ENCODE measurements at regions not wholly inside any gene's neighbourhood (a gene's known extent, or its start where the extent isn't known, plus 50 kb on each side); places are given as distances from the start of the nearest gene placed in this dataset.

DNA sequence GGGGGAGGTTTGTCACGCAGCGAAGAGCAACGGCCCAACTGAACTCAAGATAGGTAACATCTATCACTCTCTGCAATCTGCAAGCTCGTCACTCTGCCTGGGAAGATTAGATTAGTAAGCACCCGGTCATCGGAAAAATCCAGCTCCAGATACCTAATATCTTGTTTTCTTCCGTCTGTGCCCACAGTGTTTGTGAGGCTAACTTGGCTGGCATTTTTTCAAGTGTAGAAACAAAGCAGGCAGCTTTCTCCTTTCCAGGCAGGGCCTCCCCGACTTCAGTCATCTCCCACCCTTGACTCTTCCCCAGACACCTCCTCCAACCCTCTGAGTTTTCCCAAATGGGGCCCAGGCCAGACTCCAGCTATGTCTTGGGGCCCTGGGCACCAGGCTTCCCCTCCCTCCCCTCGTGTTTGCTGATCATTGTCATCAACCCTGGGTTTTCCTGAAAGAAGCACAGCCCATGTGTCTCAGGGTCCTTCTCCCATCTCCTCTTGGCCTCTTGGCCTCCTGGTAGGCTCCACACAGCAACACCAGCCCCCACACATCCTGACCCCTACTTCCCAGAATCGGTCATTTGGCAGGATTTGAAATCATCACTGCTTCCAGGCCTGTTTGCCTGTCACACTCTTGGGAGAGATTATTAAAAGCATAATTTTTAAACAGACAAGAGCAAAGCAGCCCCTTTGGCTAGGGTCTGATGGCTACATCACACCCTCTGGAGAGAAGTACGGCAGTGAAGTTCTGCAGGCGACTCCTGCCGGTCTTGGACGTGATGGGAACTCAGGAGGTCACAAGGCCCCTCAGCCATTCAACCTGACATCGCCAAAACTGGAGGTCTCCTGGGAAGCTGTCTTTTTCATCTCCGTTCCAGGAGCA is 144.9 kb upstream of the ID2 start (continued):
- TF ChIP-seq ATF1 (CRISPR knock-in tag; IDR thresholded peaks at IDR 0.05): no peak
- TF ChIP-seq ATF1 (tag; IDR thresholded peaks at IDR 0.05): peak; percentile 51; the same call in 1 of the 2 replicates
- TF ChIP-seq KLF16 (IDR thresholded peaks at IDR 0.05): peak; percentile 79
- 0 out of 2 replicates have a peak, but pooled peaks have one; percentile 29 for TF ChIP-seq FOXM1 (IDR thresholded peaks at IDR 0.05; ENCODE audit: low read depth)
- no peak for TF ChIP-seq FOXM1 (CRISPR knock-in tag; IDR thresholded peaks at IDR 0.05; ENCODE audit: low read depth)
- peak; percentile 86 for TF ChIP-seq ARID1B (IDR thresholded peaks at IDR 0.05)
- peak; percentile 68 for TF ChIP-seq DPF2 (IDR thresholded peaks at IDR 0.05)

DNA sequence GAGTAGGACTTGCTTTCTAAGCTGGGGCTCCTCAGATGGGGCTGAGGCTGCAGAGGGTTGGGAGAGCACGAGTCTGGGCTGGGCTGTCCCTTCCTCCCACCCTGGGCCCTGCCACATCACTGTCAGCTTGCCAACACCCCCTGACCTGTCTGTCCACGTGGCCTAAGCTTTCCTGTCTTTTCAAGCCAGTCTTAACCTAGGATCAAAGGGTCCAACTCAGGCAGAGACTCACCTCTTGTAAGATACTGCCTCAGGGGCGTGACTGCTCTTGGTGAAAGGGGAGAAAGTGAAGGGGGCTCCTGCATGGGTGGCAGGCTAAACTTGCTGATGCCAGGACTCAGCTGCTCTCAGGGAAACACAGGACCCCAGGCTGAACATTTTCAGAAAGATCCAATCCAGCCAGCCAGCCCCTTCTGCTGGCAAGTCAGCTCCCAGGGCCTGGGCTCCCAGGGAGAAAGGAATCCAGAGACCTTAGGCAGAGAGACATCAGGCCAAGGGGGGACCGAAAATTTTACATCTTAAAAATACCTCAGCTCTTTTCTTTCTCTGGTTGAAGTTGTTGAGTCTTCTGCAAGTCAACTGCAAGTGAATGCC is 144.2 kb upstream of the ID2 start:
- DNase-seq (ENCODE audit: extremely low read depth in 1 of 4, low spot score in 3 of 4): no peak
- peak; percentile 6; the same call in 2 of the 3 replicates for ATAC-seq
- no peaks in the 10 kb centered on the region for H3K9me1 ChIP-seq (ENCODE audit: control insufficient read depth, insufficient read depth, low read length)
- no peak overlapping the region for H3K4me3 ChIP-seq
- no peak overlapping the region for H3K27ac ChIP-seq (ENCODE audit: extremely low read depth, low read depth, low read length)
- ChIA-PET POLR2A (interaction anchor here (0.8 to 2.2 kb wide), 5 partner anchors 9 to 144 kb away, joined by 3 to 10 read pairs (median 3); partner anchors contain the start of gene ID2), CTCF (ENCODE audit: low intra/inter-chr PET ratio) (no interaction called here)
- WGBS (ENCODE audit: insufficient coverage, low coverage, missing lambda C conversion rate): 38% methylated on average over 3 of the region's 4 CpGs
- in situ Hi-C loops (cut with MboI) (no loop called here), intact Hi-C loops (cut with micrococcal nuclease) (no loop called here)
- TF ChIP-seq, protein P1, sequence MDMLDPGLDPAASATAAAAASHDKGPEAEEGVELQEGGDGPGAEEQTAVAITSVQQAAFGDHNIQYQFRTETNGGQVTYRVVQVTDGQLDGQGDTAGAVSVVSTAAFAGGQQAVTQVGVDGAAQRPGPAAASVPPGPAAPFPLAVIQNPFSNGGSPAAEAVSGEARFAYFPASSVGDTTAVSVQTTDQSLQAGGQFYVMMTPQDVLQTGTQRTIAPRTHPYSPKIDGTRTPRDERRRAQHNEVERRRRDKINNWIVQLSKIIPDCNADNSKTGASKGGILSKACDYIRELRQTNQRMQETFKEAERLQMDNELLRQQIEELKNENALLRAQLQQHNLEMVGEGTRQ (CRISPR knock-in tag; IDR thresholded peaks at IDR 0.05): 0 out of 2 replicates have a peak, but pooled peaks have one; percentile 21
- TF ChIP-seq, protein P2, sequence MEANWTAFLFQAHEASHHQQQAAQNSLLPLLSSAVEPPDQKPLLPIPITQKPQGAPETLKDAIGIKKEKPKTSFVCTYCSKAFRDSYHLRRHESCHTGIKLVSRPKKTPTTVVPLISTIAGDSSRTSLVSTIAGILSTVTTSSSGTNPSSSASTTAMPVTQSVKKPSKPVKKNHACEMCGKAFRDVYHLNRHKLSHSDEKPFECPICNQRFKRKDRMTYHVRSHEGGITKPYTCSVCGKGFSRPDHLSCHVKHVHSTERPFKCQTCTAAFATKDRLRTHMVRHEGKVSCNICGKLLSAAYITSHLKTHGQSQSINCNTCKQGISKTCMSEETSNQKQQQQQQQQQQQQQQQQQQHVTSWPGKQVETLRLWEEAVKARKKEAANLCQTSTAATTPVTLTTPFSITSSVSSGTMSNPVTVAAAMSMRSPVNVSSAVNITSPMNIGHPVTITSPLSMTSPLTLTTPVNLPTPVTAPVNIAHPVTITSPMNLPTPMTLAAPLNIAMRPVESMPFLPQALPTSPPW (CRISPR knock-in tag; IDR thresholded peaks at IDR 0.05): 0 out of 2 replicates have a peak, but pooled peaks have one; percentile 8
- no peak for TF ChIP-seq ZKSCAN8 (CRISPR knock-in tag; IDR thresholded peaks at IDR 0.05)
- TF ChIP-seq NR3C1 (CRISPR knock-in tag; IDR thresholded peaks at IDR 0.05): no peak
- no peaks in the 10 kb centered on the region for H3K79me2 ChIP-seq (ENCODE audit: control insufficient read depth, insufficient read depth, low read length)
- H3K27me3 ChIP-seq (ENCODE audit: control insufficient read depth in 2 of 2, insufficient read depth in 2 of 2, low read length in 2 of 2): no peaks in the 10 kb centered on the region
- H3K4me2 ChIP-seq (ENCODE audit: insufficient read depth, low read length): no peak overlapping the region
- BruUV-seq (replicated peaks): no TSS peak
- peaks cover 32 to 53% of the 10 kb centered on the region in 2 experiments for H3K4me1 ChIP-seq (replicated peaks in 1 of 2; ENCODE audit: control insufficient read depth in 2 of 2, insufficient read depth in 2 of 2, low read length in 2 of 2)
- peak overlapping the region; percentile 77 for H2AFZ ChIP-seq (ENCODE audit: low read depth, low read length)
- H4K20me1 ChIP-seq (replicated peaks; ENCODE audit: control insufficient read depth, insufficient read depth, low read length): no peaks in the 10 kb centered on the region
- FAIRE-seq: no peak
- H3K9ac ChIP-seq (ENCODE audit: insufficient read depth in 1 of 2, low read depth in 2 of 2, low read length in 2 of 2): no peak overlapping the region
- H3K36me3 ChIP-seq (ENCODE audit: control insufficient read depth, insufficient read depth, low read length): no peaks in the 10 kb centered on the region
- no peaks in the 10 kb centered on the region for H3K9me3 ChIP-seq (replicated peaks; ENCODE audit: control insufficient read depth, insufficient read depth, low read depth, low read length)

All from K562 (cell line).